NT2/D1 (cell line): ENCODE measurements at regions not wholly inside any gene's neighbourhood (a gene's known extent, or its start where the extent isn't known, plus 50 kb on each side); places are given as distances from the start of the nearest gene placed in this dataset.

ENCODE experiments used
- SUZ12 ChIP-seq: IDR thresholded peaks from 2 replicates; pipeline ENCODE4 v1.6.1; 2011; ENCODE audit not compliant: insufficient read length, insufficient read depth; ENCODE audit errors: extremely low read depth
- ZNF274 ChIP-seq: IDR thresholded peaks from 2 replicates; pipeline ENCODE4 v1.6.1; 2011; ENCODE audit warnings: mild to moderate bottlenecking, low read depth, low read length

- no peak for TF ChIP-seq SUZ12
- no peak for TF ChIP-seq ZNF274
Measured at GRCh38 chr2:130251873-130252620, 53.8 kb upstream of the TUBA3E start.
